ENCODE measurements at regions not wholly inside any gene's neighbourhood (a gene's known extent, or its start where the extent isn't known, plus 50 kb on each side); places are given as distances from the start of the nearest gene placed in this dataset.
"Not testable (repeated sequence)": the region's sequence is repeated elsewhere in the genome, so short reads cannot be mapped to it uniquely, and the experiment has no call there.

GRCh38 chr3:30454636-30455035 lies 151.8 kb upstream of the TGFBR2 start (continued):
- TF ChIP-seq E2F1 (CRISPR knock-in tag; IDR thresholded peaks at IDR 0.05) = no peak
- TF ChIP-seq MYBL2 (CRISPR knock-in tag; IDR thresholded peaks at IDR 0.05) = no peak
- TF ChIP-seq IRF1 (CRISPR knock-in tag; IDR thresholded peaks at IDR 0.05) = no peak
- TF ChIP-seq ZBTB43 (CRISPR knock-in tag; IDR thresholded peaks at IDR 0.05) = no peak
- TF ChIP-seq E2F5 (CRISPR knock-in tag; IDR thresholded peaks at IDR 0.05) = no peak
- TF ChIP-seq ZBTB21 (CRISPR knock-in tag; IDR thresholded peaks at IDR 0.05; ENCODE audit: borderline replicate concordance) = no peak

- H3K4me3 Mint-ChIP-seq; H3K27me3 Mint-ChIP-seq (ENCODE audit: low read depth); POLR2A ChIA-PET; ATAC-seq; H3K27ac Mint-ChIP-seq; DNase-seq (ENCODE audit: low spot score); CTCF ChIA-PET: not testable (repeated sequence)
- H3K36me3 Mint-ChIP-seq = peaks cover 15% of the 10 kb centered on the region
- peaks cover 32% of the 10 kb centered on the region for H3K9me3 Mint-ChIP-seq
- peaks cover 21% of the 10 kb centered on the region for H3K4me1 Mint-ChIP-seq
Measured at GRCh38 chr3:30455112-30455511, 151.3 kb upstream of the TGFBR2 start.

GRCh38 chr3:30455840-30456239 lies 150.6 kb upstream of the TGFBR2 start:
- no peak overlapping the region for H3K27ac Mint-ChIP-seq
- H3K36me3 Mint-ChIP-seq = peaks cover 15% of the 10 kb centered on the region
- DNase-seq (ENCODE audit: low spot score) (no peak), ATAC-seq (no peak)
- CTCF ChIA-PET = interaction anchor here (0.7 kb wide), 1 partner anchor 238 kb away, joined by 3 read pairs; no protein-coding TSS in a partner anchor
- H3K9me3 Mint-ChIP-seq = peaks cover 34% of the 10 kb centered on the region
- no peak overlapping the region for H3K4me3 Mint-ChIP-seq
- no peaks in the 10 kb centered on the region for H3K27me3 Mint-ChIP-seq (ENCODE audit: low read depth)
- POLR2A ChIA-PET = no interaction called here
- H3K4me1 Mint-ChIP-seq = peaks cover 21% of the 10 kb centered on the region
- TF ChIP-seq USF1 (CRISPR knock-in tag; IDR thresholded peaks at IDR 0.05) (no peak), ATF2 (CRISPR knock-in tag; IDR thresholded peaks at IDR 0.05; ENCODE audit: borderline replicate concordance, low read depth) (no peak)

- Mint-ChIP-seq H3K4me3 (no peak overlapping the region), H3K9me3 (peaks cover 34% of the 10 kb centered on the region), H3K4me1 (peaks cover 21% of the 10 kb centered on the region), H3K27ac (no peak overlapping the region), H3K27me3 (ENCODE audit: low read depth) (no peaks in the 10 kb centered on the region), H3K36me3 (peaks cover 15% of the 10 kb centered on the region)
- DNase-seq (ENCODE audit: low spot score) (no peak), ATAC-seq (no peak)
- ChIA-PET POLR2A (no interaction called here), CTCF (interaction anchor here (0.9 to 1.1 kb wide), 2 partner anchors 150 to 236 kb away, joined by 3 to 6 read pairs; no protein-coding TSS in a partner anchor)
- no peak for TF ChIP-seq SOX15 (CRISPR knock-in tag; IDR thresholded peaks at IDR 0.05)
- no peak for TF ChIP-seq CDX4 (CRISPR knock-in tag; IDR thresholded peaks at IDR 0.05; ENCODE audit: borderline replicate concordance)
- no peak for TF ChIP-seq E2F4 (CRISPR knock-in tag; IDR thresholded peaks at IDR 0.05; ENCODE audit: borderline replicate concordance, low read depth)
- TF ChIP-seq TEAD1 (CRISPR knock-in tag; IDR thresholded peaks at IDR 0.05) = no peak
- TF ChIP-seq NFE2L1 (CRISPR knock-in tag; IDR thresholded peaks at IDR 0.05) = no peak
- no peak for TF ChIP-seq MXD4 (CRISPR knock-in tag; IDR thresholded peaks at IDR 0.05; ENCODE audit: borderline replicate concordance)
- no peak for TF ChIP-seq E2F5 (CRISPR knock-in tag; IDR thresholded peaks at IDR 0.05)
- TF ChIP-seq NR1H2 (CRISPR knock-in tag; IDR thresholded peaks at IDR 0.05) = no peak
- no peak for TF ChIP-seq ZNF317 (CRISPR knock-in tag; IDR thresholded peaks at IDR 0.05; ENCODE audit: borderline replicate concordance, low read depth)
- TF ChIP-seq GRHL2 (CRISPR knock-in tag; IDR thresholded peaks at IDR 0.05; ENCODE audit: insufficient replicate concordance, severe bottlenecking) = no peak
Measured at GRCh38 chr3:30456264-30456663, 150.1 kb upstream of the TGFBR2 start.
